Liver (tissue), 3 donors: ENCODE measurements at regions not wholly inside any gene's neighbourhood (a gene's known extent, or its start where the extent isn't known, plus 50 kb on each side); places are given as distances from the start of the nearest gene placed in this dataset.

Experiments
- ATF3 ChIP-seq: IDR thresholded peaks from 2 replicates; pipeline ENCODE4 v1.6.1; 2016; ENCODE audit warnings: antibody characterized with exemption
- CTCF ChIP-seq: fragments of 150-350 bp; IDR thresholded peaks from 2 replicates; pipeline ENCODE4 v1.5.1; 2017; ENCODE audit warnings: improper control_type of control experiment, low read depth, low read length; ENCODE audit not compliant: missing input control
- EGR1 ChIP-seq, 2 donors: IDR thresholded peaks; 2 replicates each; pipeline ENCODE4 v1.6.1; 2016 to 2018; ENCODE audit warnings: antibody characterized with exemption in 2 of 2, low read depth in 2 of 2
- FOXA1 ChIP-seq: IDR thresholded peaks from 2 replicates; pipeline ENCODE4 v1.6.1; 2016; ENCODE audit warnings: antibody characterized with exemption
- GABPA ChIP-seq, 2 donors: IDR thresholded peaks in 1 of 2; conservative IDR thresholded peaks in 1 of 2; 2 replicates each; pipeline ENCODE4 v1.6.1; 2016; ENCODE audit warnings: antibody characterized with exemption in 2 of 2, mild to moderate bottlenecking in 1 of 2, moderate library complexity in 1 of 2
- HNF4G ChIP-seq: IDR thresholded peaks from 2 replicates; pipeline ENCODE4 v1.6.1; 2016; ENCODE audit warnings: antibody characterized with exemption
- JUND ChIP-seq, 2 donors: IDR thresholded peaks; 2 replicates each; pipeline ENCODE4 v1.6.1; 2016; ENCODE audit warnings: antibody characterized with exemption in 2 of 2
- MAX ChIP-seq: IDR thresholded peaks from 2 replicates; pipeline ENCODE4 v1.6.1; 2016; ENCODE audit warnings: antibody characterized with exemption
- RAD21 ChIP-seq, 2 donors: IDR thresholded peaks; 2 replicates each; pipeline ENCODE4 v1.6.1; 2016; ENCODE audit warnings: antibody characterized with exemption in 2 of 2, mild to moderate bottlenecking in 2 of 2
- RXRA ChIP-seq, 2 donors: IDR thresholded peaks; 2 replicates each; pipeline ENCODE4 v1.6.1; 2017 to 2018; ENCODE audit warnings: antibody characterized with exemption in 2 of 2, mild to moderate bottlenecking in 1 of 2
- SP1 ChIP-seq: IDR thresholded peaks from 2 replicates; pipeline ENCODE4 v1.6.1; 2018; ENCODE audit warnings: antibody characterized with exemption, mild to moderate bottlenecking
- TAF1 ChIP-seq: conservative IDR thresholded peaks from 2 replicates; pipeline ENCODE4 v1.6.1; 2016; ENCODE audit warnings: antibody characterized with exemption, mild to moderate bottlenecking
- TF ChIP-seq, protein P1 (sequence below): IDR thresholded peaks from 2 replicates; pipeline ENCODE4 v1.6.1; 2016; ENCODE audit warnings: antibody characterized with exemption, mild to moderate bottlenecking
- donor health status: healthy.
- donor health status: healthy.

DNA sequence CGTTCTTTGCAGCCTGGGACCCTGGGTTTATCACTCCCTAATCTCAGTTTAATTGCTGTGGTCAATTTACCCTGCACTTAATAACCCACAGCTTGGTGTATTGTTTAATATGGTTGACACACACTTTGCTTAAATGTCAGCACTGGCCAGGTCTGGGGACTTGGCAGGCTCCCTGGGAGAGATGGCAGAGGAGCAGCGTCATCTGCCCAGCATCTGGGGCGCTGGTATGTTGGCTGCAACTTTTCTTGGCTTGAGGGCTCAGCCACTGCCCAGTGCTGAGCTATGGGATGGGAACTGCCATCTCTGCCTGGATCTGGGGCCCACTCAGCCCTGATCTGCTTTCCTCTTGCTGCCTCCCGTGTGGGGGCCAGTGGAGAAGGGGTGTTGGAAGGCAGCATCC lies 115.7 kb upstream of the IRX3 start:
- TF ChIP-seq RXRA (IDR thresholded peaks at IDR 0.05): no peak
- TF ChIP-seq CTCF: no peak
- TF ChIP-seq TAF1: no peak
- TF ChIP-seq RAD21 (IDR thresholded peaks at IDR 0.05): no peak
- TF ChIP-seq FOXA1: no peak
- TF ChIP-seq ATF3: no peak
- no peak for TF ChIP-seq EGR1 (IDR thresholded peaks at IDR 0.05; ENCODE audit: low read depth in 2 of 2)
- TF ChIP-seq MAX: no peak
- TF ChIP-seq HNF4G: no peak
- no peak for TF ChIP-seq SP1
- no peak for TF ChIP-seq JUND (IDR thresholded peaks at IDR 0.05)
- TF ChIP-seq, protein P1, sequence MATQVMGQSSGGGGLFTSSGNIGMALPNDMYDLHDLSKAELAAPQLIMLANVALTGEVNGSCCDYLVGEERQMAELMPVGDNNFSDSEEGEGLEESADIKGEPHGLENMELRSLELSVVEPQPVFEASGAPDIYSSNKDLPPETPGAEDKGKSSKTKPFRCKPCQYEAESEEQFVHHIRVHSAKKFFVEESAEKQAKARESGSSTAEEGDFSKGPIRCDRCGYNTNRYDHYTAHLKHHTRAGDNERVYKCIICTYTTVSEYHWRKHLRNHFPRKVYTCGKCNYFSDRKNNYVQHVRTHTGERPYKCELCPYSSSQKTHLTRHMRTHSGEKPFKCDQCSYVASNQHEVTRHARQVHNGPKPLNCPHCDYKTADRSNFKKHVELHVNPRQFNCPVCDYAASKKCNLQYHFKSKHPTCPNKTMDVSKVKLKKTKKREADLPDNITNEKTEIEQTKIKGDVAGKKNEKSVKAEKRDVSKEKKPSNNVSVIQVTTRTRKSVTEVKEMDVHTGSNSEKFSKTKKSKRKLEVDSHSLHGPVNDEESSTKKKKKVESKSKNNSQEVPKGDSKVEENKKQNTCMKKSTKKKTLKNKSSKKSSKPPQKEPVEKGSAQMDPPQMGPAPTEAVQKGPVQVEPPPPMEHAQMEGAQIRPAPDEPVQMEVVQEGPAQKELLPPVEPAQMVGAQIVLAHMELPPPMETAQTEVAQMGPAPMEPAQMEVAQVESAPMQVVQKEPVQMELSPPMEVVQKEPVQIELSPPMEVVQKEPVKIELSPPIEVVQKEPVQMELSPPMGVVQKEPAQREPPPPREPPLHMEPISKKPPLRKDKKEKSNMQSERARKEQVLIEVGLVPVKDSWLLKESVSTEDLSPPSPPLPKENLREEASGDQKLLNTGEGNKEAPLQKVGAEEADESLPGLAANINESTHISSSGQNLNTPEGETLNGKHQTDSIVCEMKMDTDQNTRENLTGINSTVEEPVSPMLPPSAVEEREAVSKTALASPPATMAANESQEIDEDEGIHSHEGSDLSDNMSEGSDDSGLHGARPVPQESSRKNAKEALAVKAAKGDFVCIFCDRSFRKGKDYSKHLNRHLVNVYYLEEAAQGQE: no peak
- no peak for TF ChIP-seq GABPA (IDR thresholded peaks at IDR 0.05 in 1 of 2, conservative IDR thresholded peaks at IDR 0.05 in 1 of 2)
